GM12892 (cell line): ENCODE measurements at regions not wholly inside any gene's neighbourhood (a gene's known extent, or its start where the extent isn't known, plus 50 kb on each side); places are given as distances from the start of the nearest gene placed in this dataset.

Experiments
- POLR2A ChIP-seq: IDR thresholded peaks from 2 replicates; pipeline ENCODE4 v1.6.1; 2011; ENCODE audit warnings: low read depth, low read length, control low read depth
- TAF1 ChIP-seq: IDR thresholded peaks from 2 replicates; pipeline ENCODE4 v1.6.1; 2011; ENCODE audit warnings: low read depth, mild to moderate bottlenecking, control low read depth, low read length, borderline replicate concordance

- TF ChIP-seq TAF1 (no peak), POLR2A (no peak)
Observed at GRCh38 chr9:119060629-119061385, 308.4 kb downstream of the BRINP1 start.
